Activated CD4-positive, CD25-positive, alpha-beta regulatory T cell treated with anti-CD3 and anti-CD28 coated beads, Interleukin-2, amount 50 U/mL, for 24 hours (primary cell): ENCODE measurements at regions not wholly inside any gene's neighbourhood (a gene's known extent, or its start where the extent isn't known, plus 50 kb on each side); places are given as distances from the start of the nearest gene placed in this dataset.
"Not testable (repeated sequence)": the region's sequence is repeated elsewhere in the genome, so short reads cannot be mapped to it uniquely, and the experiment has no call there.

Experiments
- ATAC-seq, 2 donors: fragments of 150-1000 bp; cut with Tn5 transposase; one replicate each; pipeline ENCODE4 v1.10.0; 2021; ENCODE audit warnings: mild to moderate bottlenecking in 1 of 2, moderate library complexity in 1 of 2

- no peak for ATAC-seq
Observed at GRCh38 chr9:88280816-88281382, 107.3 kb upstream of the SPIN1 start.

DNA sequence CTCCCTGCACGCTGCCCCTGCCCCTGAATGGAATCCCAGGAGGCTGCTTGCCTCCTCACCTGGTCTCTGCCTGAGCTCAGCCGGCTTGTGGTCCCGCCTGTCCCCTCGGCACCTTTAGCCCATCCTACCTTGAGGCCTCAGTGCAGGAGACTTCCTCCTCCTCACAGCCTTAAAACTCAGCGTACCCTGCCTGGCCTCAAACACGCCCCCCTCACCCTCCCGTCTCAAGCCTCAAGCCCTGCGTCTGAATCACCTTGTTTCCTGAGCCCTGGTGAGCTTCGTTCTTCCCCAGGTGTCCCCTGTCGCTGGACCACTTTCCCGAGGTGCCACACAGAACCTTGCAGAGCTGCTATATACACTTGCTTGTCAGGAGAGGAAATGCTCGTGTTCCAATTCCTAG lies 110.2 kb upstream of the SPIN1 start:
- ATAC-seq: no peak

- ATAC-seq: no peak
Observed at GRCh38 chr9:88274078-88274477, 114.2 kb upstream of the SPIN1 start.

- ATAC-seq: no peak
Observed at GRCh38 chr9:88272986-88273385, 115.3 kb upstream of the SPIN1 start.

GRCh38 chr9:88270413-88270812 lies 117.8 kb upstream of the SPIN1 start:
- no peak for ATAC-seq

GRCh38 chr9:88268886-88269285 lies 119.4 kb upstream of the SPIN1 start:
- no peak for ATAC-seq

DNA sequence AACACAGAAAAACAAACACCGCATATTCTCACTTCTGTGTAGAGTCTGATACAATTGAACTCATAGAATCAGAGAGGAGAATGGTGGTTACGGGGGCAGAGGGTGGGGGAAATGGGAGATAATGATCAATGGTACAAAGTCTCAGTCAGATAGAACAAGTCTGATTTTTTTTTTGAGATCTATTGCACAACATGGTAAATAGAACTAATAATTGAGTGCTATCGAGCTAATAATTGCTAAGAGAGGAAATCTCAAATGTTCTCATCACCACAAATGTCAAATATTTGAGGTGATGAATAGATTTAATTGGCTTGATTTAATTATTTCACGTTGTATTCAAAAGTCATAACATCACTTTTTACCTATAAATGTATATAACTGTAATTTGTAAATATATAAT lies 121.0 kb upstream of the SPIN1 start:
- no peak for ATAC-seq

DNA sequence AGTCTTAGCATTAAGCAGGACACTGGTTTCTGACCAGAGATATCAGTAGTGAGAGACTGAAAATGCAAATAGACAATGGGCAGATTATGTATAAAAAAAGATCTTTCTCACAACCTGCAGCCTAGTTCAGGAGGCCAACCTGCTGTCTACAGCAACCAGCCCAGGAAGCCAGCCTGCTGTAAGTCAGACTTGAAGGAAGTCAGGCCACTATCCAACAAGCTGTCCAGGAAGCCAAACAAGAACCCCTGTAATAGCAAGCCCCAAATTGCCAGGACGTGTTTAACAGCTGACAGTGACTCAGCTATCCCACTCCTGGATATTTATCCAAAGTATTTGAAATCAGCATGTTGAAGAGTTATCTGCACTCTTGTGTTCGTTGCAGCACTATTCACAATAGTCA lies 121.8 kb upstream of the SPIN1 start:
- ATAC-seq: no peak

DNA sequence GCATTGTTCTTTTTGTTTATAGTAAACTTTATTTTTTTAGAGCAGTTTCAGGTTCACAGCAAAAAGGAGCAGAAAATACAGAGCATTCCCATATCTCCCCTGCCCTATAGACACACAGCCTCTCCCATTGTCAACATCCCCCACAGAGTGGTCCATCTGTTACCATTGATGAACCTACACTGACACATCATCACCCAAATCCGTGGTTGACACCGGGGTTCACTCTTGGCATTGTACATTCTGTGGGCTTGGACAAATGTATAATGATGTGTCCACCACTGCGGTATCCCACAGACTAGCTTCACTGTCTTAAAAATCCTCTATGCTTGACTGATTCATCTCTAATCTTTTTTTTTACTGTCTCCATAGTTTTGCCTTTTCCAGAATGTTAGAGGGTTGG lies 120.7 kb upstream of the SPATA31C2 start:
- no peak for ATAC-seq

GRCh38 chr9:88258601-88259000 lies 120.3 kb upstream of the SPATA31C2 start:
- no peak for ATAC-seq

DNA sequence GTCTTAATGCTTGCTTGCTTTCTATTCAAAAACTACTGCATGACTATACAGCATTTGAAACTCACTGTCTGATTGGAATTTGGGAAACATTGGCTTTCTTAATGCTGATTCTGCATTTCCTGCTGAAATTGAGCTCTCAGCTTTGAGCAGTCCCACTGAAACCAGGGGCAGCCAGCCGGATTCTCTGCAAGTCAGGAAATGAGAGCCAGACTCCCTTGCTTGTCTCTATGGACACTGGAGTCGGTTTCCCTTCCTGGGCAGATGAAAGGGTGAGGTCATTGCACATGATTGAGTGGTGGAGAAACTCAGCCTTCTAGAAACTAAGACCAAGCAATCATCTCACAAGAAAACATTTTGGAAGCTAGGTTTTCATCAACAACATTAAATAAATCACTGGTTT lies 119.7 kb upstream of the SPATA31C2 start:
- ATAC-seq: no peak

DNA sequence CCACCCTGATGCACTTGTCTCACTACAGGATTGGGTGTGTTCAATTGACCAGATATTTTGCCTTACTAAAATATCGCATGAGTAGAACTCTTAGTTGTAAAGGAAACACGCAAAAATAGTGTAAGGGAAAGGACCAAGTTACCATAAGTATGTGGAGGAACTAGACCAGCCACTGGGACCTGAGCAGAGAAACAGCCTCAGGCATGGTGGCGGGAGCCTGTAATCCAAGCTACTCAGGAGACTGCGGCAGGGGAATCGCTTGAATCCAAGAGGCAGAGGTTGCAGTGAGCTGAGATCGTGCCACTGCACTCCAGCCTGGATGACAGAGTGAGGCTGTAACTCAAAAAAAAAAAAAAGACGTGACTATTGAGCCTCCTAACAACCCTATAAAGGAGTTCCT lies 117.9 kb upstream of the SPATA31C2 start:
- ATAC-seq: no peak

DNA sequence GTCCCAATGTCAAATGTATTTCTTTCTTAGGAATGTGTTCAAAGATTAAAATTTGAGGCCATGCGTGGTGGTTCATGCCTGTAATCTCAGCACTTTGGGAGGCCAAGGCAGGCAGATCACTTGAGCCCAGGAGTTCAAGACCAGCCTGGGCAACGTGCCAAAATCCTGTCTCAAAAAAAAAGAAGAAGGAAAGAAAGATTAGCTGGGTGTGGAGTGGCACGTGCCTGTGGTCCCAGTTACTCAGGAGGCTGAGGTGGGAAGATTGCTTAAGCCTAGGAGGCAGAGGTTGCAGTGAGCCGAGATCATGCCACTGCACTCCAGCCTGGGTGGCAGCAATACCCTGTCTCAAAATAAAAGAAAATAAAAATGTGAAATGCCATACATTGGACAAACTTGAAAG lies 117.5 kb upstream of the SPATA31C2 start:
- ATAC-seq: not testable (repeated sequence)

DNA sequence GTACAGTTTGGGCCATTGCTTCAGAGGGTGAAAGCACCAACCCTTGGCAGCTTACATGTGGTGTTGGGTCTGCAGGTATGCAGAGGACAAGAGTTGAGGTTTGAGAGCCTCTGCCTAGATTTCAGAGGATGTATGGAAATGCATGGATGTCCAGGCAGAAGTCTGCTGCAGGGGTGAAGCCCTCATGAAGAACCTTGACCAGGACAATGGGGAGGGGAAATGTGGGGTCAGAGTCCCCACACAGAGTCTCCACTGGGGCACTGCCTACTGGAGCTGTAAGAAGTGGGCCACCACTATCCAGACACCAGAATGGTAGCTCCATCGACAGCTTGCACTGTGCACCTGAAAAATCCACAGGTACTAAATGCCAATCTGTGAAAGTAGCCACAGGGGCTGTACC lies 113.6 kb upstream of the SPATA31C2 start:
- ATAC-seq: no peak

- no peak for ATAC-seq
Observed at GRCh38 chr9:88243736-88244135, 105.5 kb upstream of the SPATA31C2 start.

DNA sequence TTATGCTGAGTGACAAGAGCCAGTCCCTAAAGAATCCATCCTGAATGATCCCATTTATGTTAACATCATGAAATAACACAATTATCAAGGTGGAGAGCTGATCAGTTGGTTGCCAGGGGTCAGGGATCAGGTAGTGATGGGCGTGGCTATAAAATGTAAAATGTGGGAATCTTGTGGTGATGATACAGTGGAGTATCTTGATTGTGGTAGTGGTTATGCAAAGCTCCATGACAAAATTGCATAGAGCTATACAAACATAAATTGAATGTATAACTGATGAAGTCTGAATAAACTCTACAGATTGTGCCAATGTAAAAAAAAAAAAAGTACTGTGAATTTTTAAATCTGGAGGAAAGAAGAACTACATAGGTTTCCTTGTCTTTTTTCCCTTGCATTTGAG lies 104.6 kb upstream of the SPATA31C2 start:
- ATAC-seq: no peak

DNA sequence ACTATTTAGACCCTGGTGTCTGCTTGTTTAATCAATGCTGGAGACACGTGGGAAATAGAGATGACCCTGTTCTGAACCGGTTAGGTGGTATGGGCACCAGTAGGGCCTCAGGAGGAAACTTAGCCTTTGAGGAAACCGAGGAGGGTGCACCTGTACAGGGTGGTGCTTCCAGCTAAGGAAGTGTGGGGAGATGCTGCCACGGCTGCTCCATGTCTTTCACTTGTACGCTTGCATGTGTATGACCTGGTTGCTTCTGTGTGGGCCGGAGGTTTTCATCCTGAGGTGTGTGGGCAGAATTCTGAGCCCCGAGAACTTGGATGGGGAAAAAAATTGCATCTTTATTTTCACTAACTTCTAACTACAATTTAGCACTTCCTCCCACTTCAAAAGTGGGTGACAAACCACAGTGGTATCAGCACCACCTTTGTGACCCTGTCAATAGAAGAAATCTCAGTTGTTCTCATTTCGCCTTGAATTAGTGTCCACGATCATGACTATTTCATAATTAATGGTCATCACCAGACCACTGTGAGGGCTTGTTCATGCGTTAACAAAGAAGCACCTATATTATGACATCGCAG lies 99.8 kb upstream of the SPATA31C2 start:
- no peak for ATAC-seq

- no peak for ATAC-seq
Observed at GRCh38 chr9:88237479-88237961, 99.2 kb upstream of the SPATA31C2 start.

GRCh38 chr9:88236511-88237478 lies 98.5 kb upstream of the SPATA31C2 start:
- no peak for ATAC-seq

DNA sequence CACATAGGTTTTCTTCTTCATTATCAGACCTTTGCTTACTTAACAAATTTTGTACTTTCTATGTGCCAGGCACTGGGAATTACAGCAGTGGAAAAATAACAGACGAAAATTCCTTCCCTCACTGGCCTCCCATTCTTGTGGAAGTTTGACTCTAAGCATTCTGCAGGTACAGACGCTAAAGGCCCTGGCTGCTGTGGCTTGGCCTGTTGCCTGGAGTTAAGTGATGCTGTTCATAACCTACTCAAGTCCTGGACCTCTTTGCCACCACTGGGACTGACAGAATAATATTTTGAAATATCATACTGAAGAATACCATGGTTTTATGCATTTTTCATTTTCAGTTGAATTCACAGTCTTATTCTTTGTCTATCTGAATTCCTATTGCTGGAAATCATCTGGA lies 97.3 kb upstream of the SPATA31C2 start:
- no peak for ATAC-seq

DNA sequence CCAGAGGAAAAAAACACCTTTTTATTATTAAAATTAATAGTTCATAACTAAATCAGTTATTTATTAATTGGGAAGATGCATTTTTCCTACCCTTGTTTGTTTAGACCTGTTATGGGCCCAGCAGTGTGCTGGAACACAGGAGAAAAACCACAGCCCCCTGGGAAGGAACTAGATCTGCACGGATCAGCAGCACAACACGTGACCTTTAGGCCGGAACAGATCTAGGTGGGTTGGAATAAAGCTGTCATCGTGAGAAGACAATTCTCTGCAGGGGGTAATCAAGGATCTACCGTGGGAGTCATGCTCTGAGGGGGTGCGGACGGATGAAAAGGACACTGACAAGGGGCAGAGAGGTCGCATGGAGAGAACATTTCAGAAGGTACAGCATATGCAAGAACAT lies 95.8 kb upstream of the SPATA31C2 start:
- ATAC-seq: no peak

DNA sequence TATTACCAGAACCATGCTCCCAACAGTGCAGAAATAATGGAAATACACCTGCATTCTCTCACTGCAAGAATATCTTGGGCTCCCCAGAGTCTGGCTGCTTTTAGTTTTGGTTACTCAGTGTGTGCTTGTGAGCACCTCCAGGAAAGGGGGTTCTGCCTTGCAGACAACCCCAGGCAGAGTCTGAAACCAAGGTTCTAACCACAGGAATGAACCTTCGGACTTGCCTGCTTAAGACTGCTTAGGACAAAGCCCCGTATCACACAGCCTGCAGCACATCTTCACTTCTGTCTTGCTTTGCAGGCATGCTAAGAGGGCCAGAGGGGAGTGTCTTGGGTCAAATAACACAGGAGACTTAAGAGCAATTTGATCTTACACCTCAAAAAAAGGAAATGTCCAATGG lies 94.8 kb upstream of the SPATA31C2 start:
- no peak for ATAC-seq

GRCh38 chr9:88230612-88231011 lies 92.3 kb upstream of the SPATA31C2 start:
- ATAC-seq: no peak

DNA sequence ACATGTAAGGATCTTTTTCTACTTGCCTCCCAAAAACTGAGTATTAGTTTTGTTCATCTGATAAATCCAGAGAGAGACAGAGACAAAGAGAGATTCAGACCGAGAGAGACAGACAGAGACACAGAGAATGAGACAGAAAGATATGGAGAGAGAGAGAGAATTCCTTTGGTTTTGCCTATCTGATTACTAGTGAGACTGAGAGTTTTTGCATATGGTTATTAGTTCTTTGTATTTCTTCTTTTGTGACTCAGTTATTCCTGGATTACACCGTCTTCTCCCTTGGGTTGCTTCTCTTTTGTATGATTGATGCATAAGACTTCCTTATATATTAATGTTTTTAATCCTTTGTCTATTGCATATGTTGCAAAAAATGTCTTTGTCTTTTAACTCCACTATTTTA lies 91.2 kb upstream of the SPATA31C2 start:
- ATAC-seq: no peak
